ENCODE measurements at regions not wholly inside any gene's neighbourhood (a gene's known extent, or its start where the extent isn't known, plus 50 kb on each side); places are given as distances from the start of the nearest gene placed in this dataset.

GRCh38 chr5:40270274-40270845 lies 409.4 kb upstream of the PTGER4 start:
- no peaks in the 10 kb centered on the region for H3K27me3 Mint-ChIP-seq (ENCODE audit: insufficient read depth, unreplicated experiment)
- TF ChIP-seq CTCF (IDR thresholded peaks at IDR 0.05; ENCODE audit: unreplicated experiment): no peak
- no TSS peak for BruUV-seq (replicated peaks)
- no peak overlapping the region for H3K4me3 Mint-ChIP-seq (ENCODE audit: unreplicated experiment)
- intact Hi-C loops (cut with micrococcal nuclease): no loop called here
- no peak overlapping the region for H3K27ac Mint-ChIP-seq (ENCODE audit: low read depth, unreplicated experiment)
- POLR2A ChIA-PET: interaction anchor here (0.9 kb wide), 1 partner anchor 172 kb away, joined by 4 read pairs; no protein-coding TSS in a partner anchor
- H3K36me3 Mint-ChIP-seq (ENCODE audit: insufficient read depth, unreplicated experiment): no peaks in the 10 kb centered on the region
- H3K4me1 Mint-ChIP-seq (ENCODE audit: insufficient read depth, unreplicated experiment): no peaks in the 10 kb centered on the region
- H3K9me3 Mint-ChIP-seq (ENCODE audit: unreplicated experiment): no peaks in the 10 kb centered on the region
- CTCF ChIA-PET: interaction anchor here (0.7 kb wide), 1 partner anchor 38 kb away, joined by 5 read pairs; no protein-coding TSS in a partner anchor
- DNase-seq (ENCODE audit: unreplicated experiment): no peak

DNA sequence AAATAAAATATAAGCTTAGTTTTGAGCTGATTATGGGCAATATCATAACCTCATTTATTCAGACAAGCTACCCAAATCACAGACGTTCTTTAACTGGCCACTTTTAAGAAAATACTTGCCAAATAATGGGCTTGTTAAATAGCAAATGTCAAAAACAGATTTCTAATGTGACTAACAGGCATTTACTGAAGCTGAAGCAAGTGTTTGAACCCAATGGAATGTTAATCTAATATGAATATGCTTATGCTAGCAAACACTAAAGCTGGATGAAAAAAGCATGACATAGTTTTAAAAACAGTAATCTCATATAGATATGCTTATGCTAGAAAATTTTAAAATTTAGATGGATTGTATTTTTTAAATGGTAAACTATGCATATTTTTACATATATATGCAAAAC lies 411.6 kb upstream of the PTGER4 start:
- Mint-ChIP-seq H3K27me3 (ENCODE audit: insufficient read depth, unreplicated experiment) (no peaks in the 10 kb centered on the region), H3K36me3 (ENCODE audit: insufficient read depth, unreplicated experiment) (no peaks in the 10 kb centered on the region), H3K9me3 (ENCODE audit: unreplicated experiment) (no peaks in the 10 kb centered on the region), H3K27ac (ENCODE audit: low read depth, unreplicated experiment) (no peak overlapping the region), H3K4me1 (ENCODE audit: insufficient read depth, unreplicated experiment) (no peaks in the 10 kb centered on the region), H3K4me3 (ENCODE audit: unreplicated experiment) (no peak overlapping the region)
- POLR2A ChIA-PET: no interaction called here
- no peak for DNase-seq (ENCODE audit: unreplicated experiment)
- CTCF ChIA-PET: interaction anchor here (0.9 kb wide), 1 partner anchor 163 kb away, joined by 3 read pairs; no protein-coding TSS in a partner anchor
- BruUV-seq (replicated peaks): no TSS peak
- intact Hi-C loops (cut with micrococcal nuclease): no loop called here
- TF ChIP-seq CTCF (IDR thresholded peaks at IDR 0.05; ENCODE audit: unreplicated experiment): no peak

DNA sequence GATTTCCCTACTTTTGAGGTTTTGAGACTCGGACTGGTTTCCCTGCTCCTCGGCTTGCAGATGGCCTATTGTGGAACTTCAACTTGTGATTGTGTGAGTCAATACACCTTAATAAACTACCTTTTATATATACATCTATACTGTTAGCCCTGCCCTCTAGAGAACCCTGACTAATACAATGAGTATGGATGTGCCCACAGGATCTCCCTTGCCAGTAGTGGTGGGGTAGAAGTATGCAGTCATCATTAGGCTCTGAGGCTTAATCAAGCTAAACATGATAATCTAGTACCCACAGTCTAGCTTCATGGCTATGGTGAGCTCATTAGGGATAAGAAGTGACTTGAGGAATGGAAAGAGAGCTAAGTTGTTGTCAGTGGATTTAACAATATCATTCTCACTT lies 412.8 kb upstream of the PTGER4 start:
- DNase-seq (ENCODE audit: unreplicated experiment): no peak
- CTCF ChIA-PET: interaction anchor here (0.9 kb wide), 1 partner anchor 164 kb away, joined by 3 read pairs; no protein-coding TSS in a partner anchor
- no peak for TF ChIP-seq CTCF (IDR thresholded peaks at IDR 0.05; ENCODE audit: unreplicated experiment)
- BruUV-seq (replicated peaks): no TSS peak
- no peaks in the 10 kb centered on the region for H3K27me3 Mint-ChIP-seq (ENCODE audit: insufficient read depth, unreplicated experiment)
- POLR2A ChIA-PET: no interaction called here
- intact Hi-C loops (cut with micrococcal nuclease): no loop called here
- no peaks in the 10 kb centered on the region for H3K4me1 Mint-ChIP-seq (ENCODE audit: insufficient read depth, unreplicated experiment)
- no peaks in the 10 kb centered on the region for H3K36me3 Mint-ChIP-seq (ENCODE audit: insufficient read depth, unreplicated experiment)
- no peak overlapping the region for H3K27ac Mint-ChIP-seq (ENCODE audit: low read depth, unreplicated experiment)
- no peaks in the 10 kb centered on the region for H3K9me3 Mint-ChIP-seq (ENCODE audit: unreplicated experiment)
- H3K4me3 Mint-ChIP-seq (ENCODE audit: unreplicated experiment): no peak overlapping the region

DNA sequence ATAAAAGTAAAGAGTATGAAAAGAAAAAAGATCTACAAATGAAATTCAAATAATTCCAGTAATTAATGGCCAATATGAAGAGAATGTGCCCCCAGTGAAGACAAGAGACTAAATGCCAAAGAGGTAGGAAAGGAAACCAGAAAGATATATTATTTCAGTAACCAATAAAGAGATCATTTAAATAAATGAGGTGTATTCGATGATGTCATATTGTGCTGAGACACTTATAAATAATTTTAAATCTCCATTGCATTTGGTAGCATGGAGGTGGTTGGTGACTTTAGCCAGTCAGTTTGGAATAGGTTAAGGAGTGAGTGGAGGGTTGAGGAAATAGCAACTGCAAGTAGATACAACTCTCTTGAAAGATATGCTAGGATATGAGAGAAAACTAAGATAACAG lies 417.7 kb upstream of the PTGER4 start:
- POLR2A ChIA-PET: no interaction called here

More for the DNA sequence above, 417.7 kb upstream of the PTGER4 start:
- H3K36me3 Mint-ChIP-seq (ENCODE audit: insufficient read depth, unreplicated experiment): no peaks in the 10 kb centered on the region
- no peak overlapping the region for H3K4me3 Mint-ChIP-seq (ENCODE audit: unreplicated experiment)
- intact Hi-C loops (cut with micrococcal nuclease): no loop called here
- TF ChIP-seq CTCF (IDR thresholded peaks at IDR 0.05; ENCODE audit: unreplicated experiment): no peak
- no TSS peak for BruUV-seq (replicated peaks)
- no peak overlapping the region for H3K27ac Mint-ChIP-seq (ENCODE audit: low read depth, unreplicated experiment)
- CTCF ChIA-PET: no interaction called here
- no peaks in the 10 kb centered on the region for H3K9me3 Mint-ChIP-seq (ENCODE audit: unreplicated experiment)
- H3K4me1 Mint-ChIP-seq (ENCODE audit: insufficient read depth, unreplicated experiment): no peaks in the 10 kb centered on the region
- DNase-seq (ENCODE audit: unreplicated experiment): no peak
- H3K27me3 Mint-ChIP-seq (ENCODE audit: insufficient read depth, unreplicated experiment): no peaks in the 10 kb centered on the region

Measured in MCF 10A (cell line).